ENCODE measurements at regions not wholly inside any gene's neighbourhood (a gene's known extent, or its start where the extent isn't known, plus 50 kb on each side); places are given as distances from the start of the nearest gene placed in this dataset.

- WGBS, 4 donors, result 69 to 75% (median 73%) methylated on average over 4 of the region's 4 CpGs
- Histone ChIP-seq H3K36me3 (replicated peaks in 1 of 2) (no peaks in the 10 kb centered on the region), H3K27me3 (no peaks in the 10 kb centered on the region), H3K27ac (no peak overlapping the region), H3K9me3 (replicated peaks in 1 of 3) (no peaks in the 10 kb centered on the region), H3K4me3 (no peak overlapping the region), H3K4me1 (replicated peaks in 1 of 2) (no peaks in the 10 kb centered on the region)
- DNase-seq, result no peak
- intact Hi-C loops (cut with DNase I), result no loop called here
- TF ChIP-seq CTCF (IDR thresholded peaks at IDR 0.05), result no peak
- TF ChIP-seq POLR2A (IDR thresholded peaks at IDR 0.05), result no peak
These were observed 149.2 kb upstream of the TEX13C start for GRCh38 chrX:125170459-125170858.

GRCh38 chrX:125172531-125172930 lies 147.1 kb upstream of the TEX13C start:
- no peaks in the 10 kb centered on the region for H3K36me3 ChIP-seq (replicated peaks in 1 of 2)
- WGBS, 4 donors, result 70 to 81% (median 78%) methylated on average over 5 of the region's 5 CpGs
- no peaks in the 10 kb centered on the region for H3K27me3 ChIP-seq
- H3K27ac ChIP-seq, result no peak overlapping the region
- no peak overlapping the region for H3K4me3 ChIP-seq
- no peaks in the 10 kb centered on the region for H3K9me3 ChIP-seq (replicated peaks in 1 of 3)
- H3K4me1 ChIP-seq (replicated peaks in 1 of 2), result no peaks in the 10 kb centered on the region
- DNase-seq, result no peak
- intact Hi-C loops (cut with DNase I), result no loop called here
- TF ChIP-seq POLR2A (IDR thresholded peaks at IDR 0.05) (no peak), CTCF (IDR thresholded peaks at IDR 0.05) (no peak)

- intact Hi-C loops (cut with DNase I), result no loop called here
- 0 to 59% (median 0%) methylated on average over 1 of the region's 1 CpG for WGBS, 4 donors
These were observed 143.6 kb upstream of the TEX13C start for GRCh38 chrX:125175991-125176584.

GRCh38 chrX:125193921-125194320 lies 125.8 kb upstream of the TEX13C start:
- Histone ChIP-seq H3K27me3 (no peaks in the 10 kb centered on the region), H3K4me1 (replicated peaks in 1 of 2) (no peaks in the 10 kb centered on the region), H3K36me3 (replicated peaks in 1 of 2) (no peaks in the 10 kb centered on the region), H3K9me3 (replicated peaks in 1 of 3) (no peaks in the 10 kb centered on the region), H3K27ac (no peak overlapping the region), H3K4me3 (no peak overlapping the region)
- 70 to 90% (median 82%) methylated on average over 4 of the region's 4 CpGs for WGBS, 4 donors
- intact Hi-C loops (cut with DNase I), result no loop called here
- no peak for DNase-seq
- TF ChIP-seq CTCF (IDR thresholded peaks at IDR 0.05), result no peak
- TF ChIP-seq POLR2A (IDR thresholded peaks at IDR 0.05), result no peak

More at GRCh38 chrX:125175991-125176584, 143.6 kb upstream of the TEX13C start:
- H3K27ac ChIP-seq, result no peak overlapping the region
- no peaks in the 10 kb centered on the region for H3K27me3 ChIP-seq
- H3K9me3 ChIP-seq (replicated peaks in 1 of 3), result no peaks in the 10 kb centered on the region
- DNase-seq, result no peak
- no peak for TF ChIP-seq CTCF (IDR thresholded peaks at IDR 0.05)
- TF ChIP-seq POLR2A (IDR thresholded peaks at IDR 0.05), result no peak
- no peaks in the 10 kb centered on the region for H3K4me1 ChIP-seq (replicated peaks in 1 of 2)
- no peak overlapping the region for H3K4me3 ChIP-seq
- H3K36me3 ChIP-seq (replicated peaks in 1 of 2), result no peaks in the 10 kb centered on the region
